Stomach (tissue), 8 donors: ENCODE measurements at regions not wholly inside any gene's neighbourhood (a gene's known extent, or its start where the extent isn't known, plus 50 kb on each side); places are given as distances from the start of the nearest gene placed in this dataset.

Experiments used
- DNase-seq, 2 donors: peaks; one replicate each; pipeline versions ENCODE4 v3.0.0 to v3.0.0-alpha.2; 2013 to 2019
- H3K27ac ChIP-seq, 5 donors: fragments of 200-600 bp in 4 of 5; sonication (generic) in 4 of 5; one replicate each; pipeline ENCODE4 v1.5.1; 2013 to 2019; ENCODE audit warnings: mild to moderate bottlenecking in 1 of 5, moderate library complexity in 1 of 5
- H3K27me3 ChIP-seq, 3 donors: fragments of 200-600 bp; sonication (generic); one replicate each; pipeline ENCODE4 v1.5.1; 2017 to 2019; ENCODE audit warnings: mixed run types in 1 of 3
- H3K36me3 ChIP-seq, 4 donors: fragments of 200-600 bp; sonication (generic); 1 replicate in 3 of 4; 2 replicates in 1 of 4; pipeline ENCODE4 v1.5.1; 2016 to 2019
- H3K4me1 ChIP-seq, 4 donors: fragments of 200-600 bp; sonication (generic); one replicate each; pipeline ENCODE4 v1.5.1; 2016 to 2019
- H3K4me3 ChIP-seq, 4 donors: fragments of 200-600 bp; sonication (generic) in 3 of 4; one replicate each; pipeline ENCODE4 v1.5.1; 2016 to 2019; ENCODE audit warnings: mild to moderate bottlenecking in 1 of 4
- H3K9me3 ChIP-seq, 4 donors: fragments of 200-600 bp; sonication (generic); one replicate each; pipeline ENCODE4 v1.5.1; 2016 to 2019
- EP300 ChIP-seq: sonication (generic); formaldehyde crosslinking; IDR thresholded peaks from one replicate; pipeline ENCODE4 v1.6.1; 2017; ENCODE audit warnings: antibody characterized with exemption
- POLR2A ChIP-seq, 4 donors: fragments of 450-650 bp; IDR thresholded peaks; one replicate each; pipeline ENCODE4 v1.6.1; 2016; ENCODE audit warnings: antibody characterized with exemption in 4 of 4, control low read depth in 2 of 4, mild to moderate bottlenecking in 1 of 4, moderate library complexity in 1 of 4
- POLR2AphosphoS5 ChIP-seq, 3 donors: sonication (generic); formaldehyde crosslinking; IDR thresholded peaks; one replicate each; pipeline ENCODE4 v1.6.1; 2016; ENCODE audit warnings: antibody characterized with exemption in 3 of 3
- WGBS, 5 donors: extraction: QIAGEN DNeasy Blood & Tissue Kit in 3 of 5; methylation state at CpG; one replicate each; pipeline versions ENCODE4 v1.1.5 to v1.1.7; 2013 to 2018; 5-methylcytosine and 5-hydroxymethylcytosine counted together
- intact Hi-C: fragments of 100-400 bp; cut with DNase I; formaldehyde crosslinking; loops from one replicate; pipeline ENCODE4 v1.15.1; 2023; ENCODE audit warnings: low total_unique reads
- TF ChIP-seq, protein P1 (sequence below), 7 experiments: fragments of 450-650 bp in 4 of 7; fragments of 200-600 bp in 3 of 7; sonication (generic) in 3 of 7; IDR thresholded peaks; one replicate each; pipeline ENCODE4 v1.5.1; 2016 to 2019; ENCODE audit warnings: antibody characterized with exemption in 7 of 7, control low read depth in 2 of 7, mild to moderate bottlenecking in 1 of 7
- donor health status: healthy with polysubstance abuse.
- donor health status: Bipolar disorder and iron deficiency.
- donor health status: healthy.

GRCh38 chr1:199728345-199728744, 299.2 kb upstream of the NR5A2 start:
- intact Hi-C loops: no loop called here
- no peaks in the 10 kb centered on the region for H3K4me1 ChIP-seq
- no peak overlapping the region for H3K27ac ChIP-seq
- H3K4me3 ChIP-seq: no peak overlapping the region
- no peak for DNase-seq
- TF ChIP-seq POLR2AphosphoS5 (IDR thresholded peaks at IDR 0.05): no peak
- no peak for TF ChIP-seq POLR2A (IDR thresholded peaks at IDR 0.05)
- TF ChIP-seq, protein P1, sequence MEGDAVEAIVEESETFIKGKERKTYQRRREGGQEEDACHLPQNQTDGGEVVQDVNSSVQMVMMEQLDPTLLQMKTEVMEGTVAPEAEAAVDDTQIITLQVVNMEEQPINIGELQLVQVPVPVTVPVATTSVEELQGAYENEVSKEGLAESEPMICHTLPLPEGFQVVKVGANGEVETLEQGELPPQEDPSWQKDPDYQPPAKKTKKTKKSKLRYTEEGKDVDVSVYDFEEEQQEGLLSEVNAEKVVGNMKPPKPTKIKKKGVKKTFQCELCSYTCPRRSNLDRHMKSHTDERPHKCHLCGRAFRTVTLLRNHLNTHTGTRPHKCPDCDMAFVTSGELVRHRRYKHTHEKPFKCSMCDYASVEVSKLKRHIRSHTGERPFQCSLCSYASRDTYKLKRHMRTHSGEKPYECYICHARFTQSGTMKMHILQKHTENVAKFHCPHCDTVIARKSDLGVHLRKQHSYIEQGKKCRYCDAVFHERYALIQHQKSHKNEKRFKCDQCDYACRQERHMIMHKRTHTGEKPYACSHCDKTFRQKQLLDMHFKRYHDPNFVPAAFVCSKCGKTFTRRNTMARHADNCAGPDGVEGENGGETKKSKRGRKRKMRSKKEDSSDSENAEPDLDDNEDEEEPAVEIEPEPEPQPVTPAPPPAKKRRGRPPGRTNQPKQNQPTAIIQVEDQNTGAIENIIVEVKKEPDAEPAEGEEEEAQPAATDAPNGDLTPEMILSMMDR (IDR thresholded peaks at IDR 0.05): no peak
- no peak for TF ChIP-seq EP300
- H3K36me3 ChIP-seq: no peaks in the 10 kb centered on the region
- WGBS, 5 donors: 77 to 91% (median 83%) methylated on average over 2 of the region's 2 CpGs
- H3K27me3 ChIP-seq: no peaks in the 10 kb centered on the region
- no peaks in the 10 kb centered on the region for H3K9me3 ChIP-seq

GRCh38 chr1:199733125-199733524, 294.4 kb upstream of the NR5A2 start:
- no peak for DNase-seq
- 53 to 59% (median 56%) methylated on average over 2 of the region's 2 CpGs for WGBS, 5 donors
- Histone ChIP-seq H3K4me1 (no peaks in the 10 kb centered on the region), H3K4me3 (no peak overlapping the region), H3K9me3 (no peaks in the 10 kb centered on the region), H3K36me3 (no peaks in the 10 kb centered on the region), H3K27ac (no peak overlapping the region), H3K27me3 (no peaks in the 10 kb centered on the region)
- intact Hi-C loops: no loop called here
- TF ChIP-seq EP300 (no peak), POLR2A (IDR thresholded peaks at IDR 0.05) (no peak), POLR2AphosphoS5 (IDR thresholded peaks at IDR 0.05) (no peak)
- TF ChIP-seq, protein P1 (IDR thresholded peaks at IDR 0.05): no peak

DNA sequence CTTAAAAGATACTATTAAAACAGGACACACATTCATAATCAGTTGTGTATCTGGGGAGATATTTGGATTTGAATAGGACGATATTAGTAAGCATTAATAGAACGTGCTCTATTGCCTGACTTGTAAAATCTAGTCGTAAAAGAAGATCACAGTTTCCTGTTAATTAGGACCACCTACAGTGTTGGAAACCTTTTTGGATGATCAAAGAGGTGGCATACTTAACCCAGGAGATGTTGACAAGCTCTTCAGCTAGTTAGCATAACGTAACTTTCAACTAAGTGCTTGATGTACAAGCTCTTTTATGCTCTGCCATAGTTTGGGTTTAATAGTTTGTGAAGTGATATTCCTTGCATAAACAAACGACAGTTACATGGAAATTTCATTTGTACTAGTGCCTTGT, 293.3 kb upstream of the NR5A2 start:
- Histone ChIP-seq H3K9me3 (no peaks in the 10 kb centered on the region), H3K4me3 (no peak overlapping the region), H3K4me1 (no peaks in the 10 kb centered on the region), H3K27me3 (no peaks in the 10 kb centered on the region), H3K27ac (no peak overlapping the region), H3K36me3 (no peaks in the 10 kb centered on the region)
- WGBS, 5 donors: 26 to 38% (median 34%) methylated on average over 5 of the region's 5 CpGs
- no peak for TF ChIP-seq POLR2A (IDR thresholded peaks at IDR 0.05)
- no peak for TF ChIP-seq POLR2AphosphoS5 (IDR thresholded peaks at IDR 0.05)
- TF ChIP-seq, protein P1 (IDR thresholded peaks at IDR 0.05): no peak
- no peak for TF ChIP-seq EP300
- no peak for DNase-seq
- intact Hi-C loops: no loop called here

GRCh38 chr1:199735660-199736059, 291.9 kb upstream of the NR5A2 start:
- no peaks in the 10 kb centered on the region for H3K9me3 ChIP-seq
- 34 to 53% (median 47%) methylated on average over 6 of the region's 6 CpGs for WGBS, 5 donors
- no peak overlapping the region for H3K4me3 ChIP-seq
- no peak overlapping the region for H3K27ac ChIP-seq
- intact Hi-C loops: no loop called here
- DNase-seq: no peak
- H3K27me3 ChIP-seq: no peaks in the 10 kb centered on the region
- TF ChIP-seq, protein P1 (IDR thresholded peaks at IDR 0.05): no peak
- TF ChIP-seq EP300 (no peak), POLR2AphosphoS5 (IDR thresholded peaks at IDR 0.05) (no peak), POLR2A (IDR thresholded peaks at IDR 0.05) (no peak)
- no peaks in the 10 kb centered on the region for H3K36me3 ChIP-seq
- H3K4me1 ChIP-seq: no peaks in the 10 kb centered on the region
